PC-3 (cell line): ENCODE measurements at regions not wholly inside any gene's neighbourhood (a gene's known extent, or its start where the extent isn't known, plus 50 kb on each side); places are given as distances from the start of the nearest gene placed in this dataset.

Source experiments
- ATAC-seq: fragments of 200-7000 bp; cut with Tn5 transposase; 2 replicates; pipeline ENCODE4 v1.9.1; 2020; ENCODE audit warnings: mild to moderate bottlenecking, moderate library complexity
- BruUV-seq: library from RNA; stranded (reverse); fragments of 400-500 nt; replicated peaks from 2 replicates; lab custom pipeline; 2021; lab: Mats Ljungman, UMichigan
- CTCF ChIA-PET: fragments of 300-600 bp; sonication (Branson Sonifier 250); formaldehyde crosslinking; loops from one replicate; lab custom pipeline; 2022; ENCODE audit warnings: antibody characterized with exemption; lab: Charles Lee
- POLR2A ChIA-PET: fragments of 300-600 bp; sonication (Branson Sonifier 250); formaldehyde crosslinking; loops from one replicate; lab custom pipeline; 2022; ENCODE audit warnings: antibody characterized with exemption; ENCODE audit not compliant: unreplicated experiment; lab: Charles Lee
- DNase-seq: peaks from one replicate; pipeline ENCODE4 v3.0.0-alpha.2; 2015
- H2AFZ ChIP-seq: fragments of 300-600 bp; sonication (generic); 2 replicates; pipeline ENCODE4 v1.6.0; 2016; ENCODE audit warnings: antibody characterized with exemption, low read length
- H3F3A ChIP-seq: fragments of 300-600 bp; sonication (generic); one replicate; pipeline ENCODE4 v1.6.0; 2017; ENCODE audit warnings: antibody characterized with exemption, low read length, control low read depth, mild to moderate bottlenecking; ENCODE audit not compliant: unreplicated experiment
- H3K27ac ChIP-seq: fragments of 300-600 bp; sonication (generic); 2 replicates; pipeline ENCODE4 v1.5.1; 2016; ENCODE audit warnings: mild to moderate bottlenecking, low read length
- H3K27me3 ChIP-seq: fragments of 300-600 bp; sonication (generic); 2 replicates; pipeline ENCODE4 v1.6.1; 2016; ENCODE audit warnings: low read length, mixed read lengths
- H3K36me3 ChIP-seq: fragments of 300-600 bp; sonication (generic); 2 replicates; pipeline ENCODE4 v1.6.1; 2016; ENCODE audit warnings: low read depth, mixed run types, low read length, mixed read lengths
- H3K4me1 ChIP-seq: fragments of 300-600 bp; sonication (generic); 2 replicates; pipeline ENCODE4 v1.5.1; 2016; ENCODE audit warnings: low read length; ENCODE audit not compliant: insufficient read depth
- H3K4me2 ChIP-seq: fragments of 300-600 bp; sonication (generic); 2 replicates; pipeline ENCODE4 v1.6.0; 2016; ENCODE audit warnings: low read length
- H3K4me3 ChIP-seq: fragments of 300-600 bp; sonication (generic); 2 replicates; pipeline ENCODE4 v1.5.1; 2016; ENCODE audit warnings: mild to moderate bottlenecking, low read length, mixed read lengths
- H3K79me2 ChIP-seq: fragments of 300-600 bp; sonication (generic); 2 replicates; pipeline ENCODE4 v1.6.1; 2017; ENCODE audit warnings: low read length, mixed read lengths
- H3K9ac ChIP-seq: fragments of 300-600 bp; sonication (generic); 2 replicates; pipeline ENCODE4 v1.6.0; 2016; ENCODE audit warnings: mild to moderate bottlenecking, low read length
- H3K9me2 ChIP-seq: fragments of 300-600 bp; sonication (generic); replicated peaks from 2 replicates; pipeline ENCODE4 v1.6.1; 2016; ENCODE audit warnings: mixed run types, low read length, mixed read lengths
- H3K9me3 ChIP-seq: fragments of 300-600 bp; sonication (generic); 2 replicates; pipeline ENCODE4 v1.6.1; 2016; ENCODE audit warnings: low read length, mixed read lengths
- H4K20me1 ChIP-seq: fragments of 300-600 bp; sonication (generic); 2 replicates; pipeline ENCODE4 v1.6.1; 2016; ENCODE audit warnings: low read length, mixed read lengths
- EZH2 ChIP-seq: fragments of 300-600 bp; sonication (generic); IDR thresholded peaks from one replicate; pipeline ENCODE4 v1.6.1; 2017; ENCODE audit warnings: antibody characterized with exemption, mild to moderate bottlenecking, low read length; ENCODE audit not compliant: unreplicated experiment
- EZH2phosphoT487 ChIP-seq: fragments of 300-600 bp; sonication (generic); IDR thresholded peaks from 2 replicates; pipeline ENCODE4 v1.6.1; 2018; ENCODE audit warnings: mild to moderate bottlenecking, antibody characterized with exemption, low read length, borderline replicate concordance
- intact Hi-C: fragments of 100-400 bp; cut with micrococcal nuclease; formaldehyde crosslinking; loops from 2 replicates; pipeline ENCODE4 v1.9.0; 2023
- TF ChIP-seq, protein P1 (sequence below): fragments of 300-600 bp; sonication (generic); conservative IDR thresholded peaks from 2 replicates; pipeline ENCODE4 v1.5.1; 2017; ENCODE audit warnings: antibody characterized with exemption, low read depth, mild to moderate bottlenecking, low read length

DNA sequence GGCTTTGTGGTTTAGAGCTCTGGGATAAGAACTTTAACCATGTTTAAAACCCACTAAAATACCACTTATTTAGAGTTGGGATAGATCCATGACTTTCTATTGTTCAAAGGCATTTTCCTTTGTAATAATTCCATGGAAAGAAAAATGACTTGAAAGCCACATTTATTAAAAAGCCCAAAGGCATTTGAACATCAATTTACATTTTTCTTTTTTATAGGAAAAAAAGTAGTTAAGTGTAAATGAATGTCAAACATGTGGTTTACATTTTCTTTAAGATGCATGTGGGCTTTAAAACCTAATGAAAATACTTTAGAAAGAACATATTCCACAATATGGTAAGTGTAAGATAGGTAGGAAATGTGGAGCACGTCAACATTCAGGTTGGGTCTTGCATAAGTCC, 443.2 kb downstream of the TOX3 start:
- Histone ChIP-seq H3K4me3 (no peak overlapping the region), H3K27me3 (no peaks in the 10 kb centered on the region), H3F3A (no peaks in the 10 kb centered on the region), H3K36me3 (no peaks in the 10 kb centered on the region), H3K4me2 (no peak overlapping the region), H4K20me1 (no peaks in the 10 kb centered on the region), H3K4me1 (no peaks in the 10 kb centered on the region), H3K9ac (no peak overlapping the region), H3K27ac (no peak overlapping the region), H3K9me3 (no peaks in the 10 kb centered on the region), H3K79me2 (no peaks in the 10 kb centered on the region), H3K9me2 (no peaks in the 10 kb centered on the region), H2AFZ (no peak overlapping the region)
- ATAC-seq = no peak
- POLR2A ChIA-PET = no interaction called here
- DNase-seq = no peak
- CTCF ChIA-PET = no interaction called here
- TF ChIP-seq, protein P1, sequence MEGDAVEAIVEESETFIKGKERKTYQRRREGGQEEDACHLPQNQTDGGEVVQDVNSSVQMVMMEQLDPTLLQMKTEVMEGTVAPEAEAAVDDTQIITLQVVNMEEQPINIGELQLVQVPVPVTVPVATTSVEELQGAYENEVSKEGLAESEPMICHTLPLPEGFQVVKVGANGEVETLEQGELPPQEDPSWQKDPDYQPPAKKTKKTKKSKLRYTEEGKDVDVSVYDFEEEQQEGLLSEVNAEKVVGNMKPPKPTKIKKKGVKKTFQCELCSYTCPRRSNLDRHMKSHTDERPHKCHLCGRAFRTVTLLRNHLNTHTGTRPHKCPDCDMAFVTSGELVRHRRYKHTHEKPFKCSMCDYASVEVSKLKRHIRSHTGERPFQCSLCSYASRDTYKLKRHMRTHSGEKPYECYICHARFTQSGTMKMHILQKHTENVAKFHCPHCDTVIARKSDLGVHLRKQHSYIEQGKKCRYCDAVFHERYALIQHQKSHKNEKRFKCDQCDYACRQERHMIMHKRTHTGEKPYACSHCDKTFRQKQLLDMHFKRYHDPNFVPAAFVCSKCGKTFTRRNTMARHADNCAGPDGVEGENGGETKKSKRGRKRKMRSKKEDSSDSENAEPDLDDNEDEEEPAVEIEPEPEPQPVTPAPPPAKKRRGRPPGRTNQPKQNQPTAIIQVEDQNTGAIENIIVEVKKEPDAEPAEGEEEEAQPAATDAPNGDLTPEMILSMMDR = no peak
- no peak for TF ChIP-seq EZH2phosphoT487
- no peak for TF ChIP-seq EZH2
- BruUV-seq = no TSS peak
- intact Hi-C loops = no loop called here

DNA sequence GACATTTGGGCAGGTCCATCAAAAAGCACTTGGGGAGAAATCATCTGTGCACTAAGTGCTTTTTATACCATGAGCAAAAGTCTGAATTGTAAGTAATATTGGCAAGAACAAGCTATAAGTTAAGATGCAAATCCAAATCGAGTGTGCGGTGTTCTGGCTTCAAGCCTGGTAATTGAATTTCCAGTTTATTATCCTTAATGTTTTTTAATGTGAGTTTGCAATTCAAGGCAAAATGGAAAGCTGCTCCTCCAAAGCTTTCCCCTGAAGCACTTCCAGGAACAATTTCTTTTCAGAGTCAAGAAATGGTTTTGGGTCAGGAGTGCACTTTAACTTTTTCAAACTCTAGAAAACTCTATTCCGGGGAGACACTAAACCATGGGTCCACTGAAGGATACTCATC, 445.7 kb downstream of the TOX3 start:
- POLR2A ChIA-PET = no interaction called here
- no TSS peak for BruUV-seq
- no peak for ATAC-seq

DNA sequence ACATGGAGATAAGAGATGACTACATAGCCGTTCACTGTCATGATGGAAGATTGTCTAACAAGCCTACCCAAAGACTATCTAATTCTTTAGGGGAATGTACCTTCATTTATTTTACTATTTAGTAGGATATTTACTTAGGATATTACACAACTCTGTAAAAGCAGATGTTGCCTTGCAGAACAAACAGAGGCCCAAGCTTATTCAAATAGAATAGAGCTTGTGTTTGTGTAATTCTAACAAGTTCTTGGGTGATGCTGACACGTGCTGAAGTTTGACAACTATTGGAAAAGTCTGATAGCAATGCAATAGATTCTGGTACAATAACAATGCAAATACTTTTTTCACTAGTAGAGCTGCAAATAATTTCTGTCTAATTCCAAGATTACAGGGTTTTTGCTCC, 447.6 kb downstream of the TOX3 start:
- TF ChIP-seq, protein P1 = no peak
- no peak for TF ChIP-seq EZH2
- TF ChIP-seq EZH2phosphoT487 = no peak
- Histone ChIP-seq H2AFZ (no peak overlapping the region), H4K20me1 (no peaks in the 10 kb centered on the region), H3K9ac (no peak overlapping the region), H3K4me2 (no peak overlapping the region), H3K27me3 (no peaks in the 10 kb centered on the region), H3K36me3 (no peaks in the 10 kb centered on the region), H3K27ac (no peak overlapping the region), H3K79me2 (no peaks in the 10 kb centered on the region), H3F3A (no peaks in the 10 kb centered on the region), H3K9me3 (no peaks in the 10 kb centered on the region), H3K4me3 (no peak overlapping the region), H3K4me1 (no peaks in the 10 kb centered on the region), H3K9me2 (no peaks in the 10 kb centered on the region)
- DNase-seq (no peak), ATAC-seq (no peak)
- BruUV-seq = no TSS peak
- POLR2A ChIA-PET = no interaction called here
- intact Hi-C loops = no loop called here
- CTCF ChIA-PET = no interaction called here

More for the DNA sequence above, 445.7 kb downstream of the TOX3 start:
- H3K27me3 ChIP-seq = no peaks in the 10 kb centered on the region
- no peaks in the 10 kb centered on the region for H3K36me3 ChIP-seq
- no peaks in the 10 kb centered on the region for H3K79me2 ChIP-seq
- H3K4me1 ChIP-seq = no peaks in the 10 kb centered on the region
- no peak for DNase-seq
- CTCF ChIA-PET = no interaction called here
- no peak overlapping the region for H3K4me3 ChIP-seq
- H4K20me1 ChIP-seq = no peaks in the 10 kb centered on the region
- TF ChIP-seq EZH2phosphoT487 (no peak), EZH2 (no peak)
- no peak overlapping the region for H3K4me2 ChIP-seq
- H3K9ac ChIP-seq = no peak overlapping the region
- H3K27ac ChIP-seq = no peak overlapping the region
- H2AFZ ChIP-seq = no peak overlapping the region
- H3F3A ChIP-seq = no peaks in the 10 kb centered on the region
- H3K9me3 ChIP-seq = no peaks in the 10 kb centered on the region
- intact Hi-C loops = no loop called here
- no peaks in the 10 kb centered on the region for H3K9me2 ChIP-seq
